NT2/D1 (cell line): ENCODE measurements at regions not wholly inside any gene's neighbourhood (a gene's known extent, or its start where the extent isn't known, plus 50 kb on each side); places are given as distances from the start of the nearest gene placed in this dataset.

Experiments used
- DNase-seq: peaks from one replicate; pipeline ENCODE4 v3.0.0-alpha.2; 2011; ENCODE audit warnings: low read depth, low spot score
- H3K27me3 ChIP-seq: 2 replicates; pipeline ENCODE4 v1.6.0; 2011; ENCODE audit warnings: mild to moderate bottlenecking; ENCODE audit not compliant: insufficient read length, insufficient read depth
- H3K36me3 ChIP-seq: 2 replicates; pipeline ENCODE4 v1.6.1; 2011; ENCODE audit warnings: mild to moderate bottlenecking, low read length, mixed read lengths; ENCODE audit not compliant: insufficient read depth, insufficient read length
- H3K4me1 ChIP-seq: 2 replicates; pipeline ENCODE4 v1.5.1; 2011; ENCODE audit not compliant: insufficient read depth, insufficient read length
- H3K4me3 ChIP-seq: 2 replicates; pipeline ENCODE4 v1.5.1; 2011; ENCODE audit warnings: low read depth; ENCODE audit not compliant: insufficient read length
- H3K9ac ChIP-seq: 2 replicates; pipeline ENCODE4 v1.6.0; 2011; ENCODE audit warnings: low read depth; ENCODE audit not compliant: insufficient read length
- H3K9me3 ChIP-seq: 2 replicates; pipeline ENCODE4 v1.5.1; 2011; ENCODE audit warnings: mild to moderate bottlenecking, low read length; ENCODE audit not compliant: insufficient read depth
- SUZ12 ChIP-seq: IDR thresholded peaks from 2 replicates; pipeline ENCODE4 v1.6.1; 2011; ENCODE audit not compliant: insufficient read length, insufficient read depth; ENCODE audit errors: extremely low read depth
- YY1 ChIP-seq: IDR thresholded peaks from 2 replicates; pipeline ENCODE4 v1.6.1; 2011; ENCODE audit not compliant: insufficient read length, insufficient read depth
- ZNF274 ChIP-seq: IDR thresholded peaks from 2 replicates; pipeline ENCODE4 v1.6.1; 2011; ENCODE audit warnings: mild to moderate bottlenecking, low read depth, low read length

- Histone ChIP-seq H3K27me3 (no peaks in the 10 kb centered on the region), H3K4me3 (no peak overlapping the region), H3K9ac (no peak overlapping the region), H3K4me1 (no peaks in the 10 kb centered on the region), H3K36me3 (no peaks in the 10 kb centered on the region), H3K9me3 (no peaks in the 10 kb centered on the region)
- DNase-seq, result no peak
- TF ChIP-seq ZNF274 (no peak), SUZ12 (no peak), YY1 (no peak)
Observed at GRCh38 chr21:28464095-28464494, 528.6 kb downstream of the LTN1 start.

GRCh38 chr21:28459193-28459592 is 533.5 kb downstream of the LTN1 start:
- H3K9me3 ChIP-seq, result no peaks in the 10 kb centered on the region
- H3K27me3 ChIP-seq, result no peaks in the 10 kb centered on the region
- H3K9ac ChIP-seq, result no peak overlapping the region
- H3K36me3 ChIP-seq, result no peaks in the 10 kb centered on the region
- H3K4me3 ChIP-seq, result no peak overlapping the region
- TF ChIP-seq ZNF274 (no peak), YY1 (no peak), SUZ12 (no peak)
- H3K4me1 ChIP-seq, result no peaks in the 10 kb centered on the region
- DNase-seq, result no peak

GRCh38 chr21:28458446-28458845 is 534.2 kb downstream of the LTN1 start:
- H3K4me1 ChIP-seq, result no peaks in the 10 kb centered on the region
- no peak overlapping the region for H3K4me3 ChIP-seq
- no peaks in the 10 kb centered on the region for H3K9me3 ChIP-seq
- no peak for DNase-seq
- TF ChIP-seq YY1 (no peak), SUZ12 (no peak), ZNF274 (no peak)
- H3K36me3 ChIP-seq, result no peaks in the 10 kb centered on the region
- H3K27me3 ChIP-seq, result no peaks in the 10 kb centered on the region
- H3K9ac ChIP-seq, result no peak overlapping the region

- Histone ChIP-seq H3K36me3 (no peaks in the 10 kb centered on the region), H3K27me3 (no peaks in the 10 kb centered on the region), H3K9ac (no peak overlapping the region), H3K9me3 (no peaks in the 10 kb centered on the region), H3K4me3 (no peak overlapping the region), H3K4me1 (no peaks in the 10 kb centered on the region)
- DNase-seq, result no peak
- TF ChIP-seq YY1 (no peak), SUZ12 (no peak), ZNF274 (no peak)
Observed at GRCh38 chr21:28455253-28455600, 537.5 kb downstream of the LTN1 start.

GRCh38 chr21:28454564-28455252 is 538.0 kb downstream of the LTN1 start:
- no peak for DNase-seq
- no peak overlapping the region for H3K9ac ChIP-seq

GRCh38 chr21:28447462-28447861 is 545.2 kb downstream of the LTN1 start:
- Histone ChIP-seq H3K4me1 (no peaks in the 10 kb centered on the region), H3K9ac (no peak overlapping the region), H3K36me3 (no peaks in the 10 kb centered on the region), H3K4me3 (no peak overlapping the region), H3K9me3 (0 out of 2 replicates have a peak, but pooled peaks cover 10% of the 10 kb centered on the region), H3K27me3 (no peaks in the 10 kb centered on the region)
- DNase-seq, result no peak
- TF ChIP-seq SUZ12, result no peak
- TF ChIP-seq ZNF274, result no peak
- no peak for TF ChIP-seq YY1

More at GRCh38 chr21:28454564-28455252, 538.0 kb downstream of the LTN1 start:
- Histone ChIP-seq H3K4me1 (no peaks in the 10 kb centered on the region), H3K36me3 (no peaks in the 10 kb centered on the region), H3K4me3 (no peak overlapping the region), H3K27me3 (no peaks in the 10 kb centered on the region), H3K9me3 (no peaks in the 10 kb centered on the region)
- no peak for TF ChIP-seq ZNF274
- no peak for TF ChIP-seq YY1
- no peak for TF ChIP-seq SUZ12

- no peak overlapping the region for H3K9ac ChIP-seq
- 0 out of 2 replicates have a peak, but pooled peaks cover 10% of the 10 kb centered on the region for H3K9me3 ChIP-seq
- no peak overlapping the region for H3K4me3 ChIP-seq
- no peaks in the 10 kb centered on the region for H3K27me3 ChIP-seq
- DNase-seq, result no peak
- TF ChIP-seq SUZ12 (no peak), YY1 (no peak), ZNF274 (no peak)
- H3K36me3 ChIP-seq, result no peaks in the 10 kb centered on the region
- H3K4me1 ChIP-seq, result no peaks in the 10 kb centered on the region
Observed at GRCh38 chr21:28445141-28445830, 547.4 kb downstream of the LTN1 start.
